T-cell (primary cell): ENCODE measurements at regions not wholly inside any gene's neighbourhood (a gene's known extent, or its start where the extent isn't known, plus 50 kb on each side); places are given as distances from the start of the nearest gene placed in this dataset.

ENCODE experiments used
- ATAC-seq, 4 experiments: fragments of 200-7000 bp in 3 of 4; fragments of 150-1000 bp in 1 of 4; cut with Tn5 transposase; replicated peaks in 1 of 4; 1 replicate in 3 of 4; 2 replicates in 1 of 4; pipeline ENCODE4 v1.10.0; 2021; ENCODE audit warnings: moderate library complexity in 3 of 4, mild to moderate bottlenecking in 2 of 4, moderate number of reproducible peaks in 1 of 4
- CTCF ChIA-PET, 2 donors: fragments of 300-600 bp; sonication (Branson Sonifier 250); formaldehyde crosslinking; loops; one replicate each; lab custom pipeline; 2022; ENCODE audit warnings: antibody characterized with exemption in 2 of 2; lab: Charles Lee
- POLR2A ChIA-PET, 2 donors: fragments of 300-600 bp; sonication (Branson Sonifier 250); formaldehyde crosslinking; loops; one replicate each; lab custom pipeline; 2022; ENCODE audit warnings: antibody characterized with exemption in 2 of 2; lab: Charles Lee
- DNase-seq, 35 experiments: peaks; one replicate each; pipeline versions ENCODE4 v3.0.0 to v3.0.0-alpha.2; 2013 to 2023
- H3K27ac ChIP-seq: one replicate; pipeline ENCODE4 v1.5.1; 2013; ENCODE audit warnings: low read length
- H3K27me3 ChIP-seq, 2 experiments: replicated peaks in 1 of 2; 1 replicate in 1 of 2; 2 replicates in 1 of 2; pipeline versions ENCODE4 v1.6.1 to v1.7.0; 2013; ENCODE audit warnings: low read length in 1 of 2, mixed read lengths in 1 of 2; ENCODE audit not compliant: control insufficient read depth in 2 of 2, insufficient read depth in 2 of 2; ENCODE audit errors: extremely low read depth in 1 of 2
- H3K36me3 ChIP-seq, 2 donors: 1 replicate in 1 of 2; 2 replicates in 1 of 2; pipeline versions ENCODE4 v1.6.1 to v1.7.0; 2013; ENCODE audit warnings: low read length in 1 of 2; ENCODE audit not compliant: control insufficient read depth in 2 of 2, insufficient read depth in 1 of 2; ENCODE audit errors: extremely low read depth in 1 of 2
- H3K4me1 ChIP-seq, 2 experiments: 1 replicate in 1 of 2; 2 replicates in 1 of 2; pipeline versions ENCODE4 v1.6.1 to v1.7.0; 2013; ENCODE audit warnings: low read length in 2 of 2, mixed read lengths in 1 of 2; ENCODE audit not compliant: insufficient read depth in 2 of 2, control insufficient read depth in 1 of 2; ENCODE audit errors: extremely low read depth in 1 of 2
- H3K4me3 ChIP-seq, 2 donors: 1 replicate in 1 of 2; 2 replicates in 1 of 2; pipeline versions ENCODE4 v1.5.1 to v1.7.0; 2013; ENCODE audit warnings: mild to moderate bottlenecking in 2 of 2, low read length in 1 of 2, moderate library complexity in 1 of 2; ENCODE audit not compliant: control insufficient read depth in 1 of 2; ENCODE audit errors: extremely low read depth in 1 of 2
- H3K9me3 ChIP-seq: 2 replicates; pipeline ENCODE4 v1.7.0; 2013
- H3K27ac Mint-ChIP-seq, 2 donors: one replicate each; pipeline ENCODE4 v1.8.0; 2020 to 2021; ENCODE audit warnings: mild to moderate bottlenecking in 2 of 2, mixed read lengths in 2 of 2
- H3K27me3 Mint-ChIP-seq, 2 donors: one replicate each; pipeline ENCODE4 v1.8.0; 2021 to 2022; ENCODE audit warnings: mixed read lengths in 2 of 2
- H3K36me3 Mint-ChIP-seq: one replicate; pipeline ENCODE4 v1.8.0; 2021; ENCODE audit warnings: mixed read lengths
- H3K4me1 Mint-ChIP-seq, 3 donors: one replicate each; pipeline ENCODE4 v1.8.0; 2020 to 2022; ENCODE audit warnings: mixed read lengths in 3 of 3, mild to moderate bottlenecking in 1 of 3
- H3K4me3 Mint-ChIP-seq, 3 donors: one replicate each; pipeline ENCODE4 v1.8.0; 2020 to 2022; ENCODE audit warnings: mild to moderate bottlenecking in 3 of 3, mixed read lengths in 3 of 3, moderate library complexity in 3 of 3
- H3K9me3 Mint-ChIP-seq, 3 donors: one replicate each; pipeline ENCODE4 v1.8.0; 2020 to 2022; ENCODE audit warnings: mixed read lengths in 3 of 3
- WGBS: methylation state at CpG from one replicate; pipeline ENCODE4 v1.1.5; 2013; ENCODE audit warnings: missing lambda C conversion rate; ENCODE audit not compliant: insufficient coverage; 5-methylcytosine and 5-hydroxymethylcytosine counted together

GRCh38 chr2:5364361-5364760, 327.8 kb upstream of the SOX11 start:
- H3K9me3 Mint-ChIP-seq = peaks cover 4 to 8% (median 5%) of the 10 kb centered on the region in 3 donors
- Histone ChIP-seq H3K36me3 (no peaks in the 10 kb centered on the region), H3K4me1 (no peaks in the 10 kb centered on the region), H3K27ac (no peak overlapping the region), H3K4me3 (no peak overlapping the region), H3K27me3 (no peaks in the 10 kb centered on the region), H3K9me3 (no peaks in the 10 kb centered on the region)
- DNase-seq = no peak
- H3K4me1 Mint-ChIP-seq = no peaks in the 10 kb centered on the region
- no peak for ATAC-seq
- peaks cover 0 to 3% of the 10 kb centered on the region in 2 donors for H3K27me3 Mint-ChIP-seq
- POLR2A ChIA-PET = no interaction called here
- WGBS = no CpG with 5 or more reads among the region's 4 CpGs
- H3K27ac Mint-ChIP-seq = no peak overlapping the region
- no peaks in the 10 kb centered on the region for H3K36me3 Mint-ChIP-seq
- CTCF ChIA-PET = no interaction called here
- H3K4me3 Mint-ChIP-seq = no peak overlapping the region

GRCh38 chr2:5365871-5366461, 326.2 kb upstream of the SOX11 start:
- Mint-ChIP-seq H3K4me3 (no peak overlapping the region), H3K27ac (no peak overlapping the region), H3K9me3 (peaks cover 4 to 8% (median 5%) of the 10 kb centered on the region in 3 donors), H3K36me3 (no peaks in the 10 kb centered on the region), H3K27me3 (peaks cover 0 to 3% of the 10 kb centered on the region in 2 donors), H3K4me1 (no peaks in the 10 kb centered on the region)
- no peaks in the 10 kb centered on the region for H3K9me3 ChIP-seq
- H3K4me3 ChIP-seq = no peak overlapping the region
- ChIA-PET POLR2A (no interaction called here), CTCF (no interaction called here)
- no peaks in the 10 kb centered on the region for H3K27me3 ChIP-seq
- no peaks in the 10 kb centered on the region for H3K36me3 ChIP-seq
- no peak for ATAC-seq
- no peak overlapping the region for H3K27ac ChIP-seq
- peak in 2 of 35 experiments; percentile 1 for DNase-seq
- WGBS = 0% methylated on average over 2 of the region's 20 CpGs
- no peaks in the 10 kb centered on the region for H3K4me1 ChIP-seq

- Histone ChIP-seq H3K27ac (no peak overlapping the region), H3K9me3 (no peaks in the 10 kb centered on the region), H3K27me3 (no peaks in the 10 kb centered on the region), H3K36me3 (no peaks in the 10 kb centered on the region), H3K4me1 (no peaks in the 10 kb centered on the region), H3K4me3 (no peak overlapping the region)
- Mint-ChIP-seq H3K27me3 (peaks cover 0 to 3% of the 10 kb centered on the region in 2 donors), H3K9me3 (peaks cover 4 to 8% (median 6%) of the 10 kb centered on the region in 3 donors), H3K36me3 (no peaks in the 10 kb centered on the region), H3K27ac (no peak overlapping the region), H3K4me1 (no peaks in the 10 kb centered on the region), H3K4me3 (no peak overlapping the region)
- DNase-seq (no peak), ATAC-seq (no peak)
- CTCF ChIA-PET = no interaction called here
- POLR2A ChIA-PET = no interaction called here
- WGBS = 100% methylated on average over 1 of the region's 6 CpGs
Observed at GRCh38 chr2:5367321-5367720, 324.9 kb upstream of the SOX11 start.

GRCh38 chr2:5368263-5368662, 323.9 kb upstream of the SOX11 start:
- DNase-seq (no peak), ATAC-seq (no peak)
- ChIA-PET CTCF (no interaction called here), POLR2A (no interaction called here)
- no peak overlapping the region for H3K4me3 Mint-ChIP-seq
- 77% methylated on average over 2 of the region's 7 CpGs for WGBS
- no peaks in the 10 kb centered on the region for H3K4me1 ChIP-seq
- no peaks in the 10 kb centered on the region for H3K36me3 ChIP-seq
- no peaks in the 10 kb centered on the region for H3K9me3 ChIP-seq
- no peak overlapping the region for H3K27ac Mint-ChIP-seq
- peaks cover 4 to 8% (median 4%) of the 10 kb centered on the region in 3 donors for H3K9me3 Mint-ChIP-seq
- H3K4me1 Mint-ChIP-seq = no peaks in the 10 kb centered on the region
- H3K27ac ChIP-seq = no peak overlapping the region
- peaks cover 0 to 3% of the 10 kb centered on the region in 2 donors for H3K27me3 Mint-ChIP-seq
- H3K36me3 Mint-ChIP-seq = no peaks in the 10 kb centered on the region
- H3K27me3 ChIP-seq = no peaks in the 10 kb centered on the region
- no peak overlapping the region for H3K4me3 ChIP-seq

- no peaks in the 10 kb centered on the region for H3K4me1 Mint-ChIP-seq
- no CpG with 5 or more reads among the region's 7 CpGs for WGBS
- POLR2A ChIA-PET = no interaction called here
Observed at GRCh38 chr2:5369510-5369909, 322.7 kb upstream of the SOX11 start.

GRCh38 chr2:5370158-5370557, 322.0 kb upstream of the SOX11 start:
- ChIA-PET CTCF (no interaction called here), POLR2A (no interaction called here)
- H3K4me3 ChIP-seq = no peak overlapping the region
- H3K27me3 ChIP-seq = no peaks in the 10 kb centered on the region
- Mint-ChIP-seq H3K4me1 (no peaks in the 10 kb centered on the region), H3K4me3 (no peak overlapping the region), H3K36me3 (no peaks in the 10 kb centered on the region), H3K9me3 (peaks cover 3 to 8% (median 4%) of the 10 kb centered on the region in 3 donors), H3K27me3 (peaks cover 3% of the 10 kb centered on the region in 2 donors), H3K27ac (no peak overlapping the region)
- no peak for ATAC-seq
- WGBS = 100% methylated on average over 1 of the region's 5 CpGs
- no peaks in the 10 kb centered on the region for H3K4me1 ChIP-seq
- no peak for DNase-seq
- no peaks in the 10 kb centered on the region for H3K9me3 ChIP-seq
- H3K36me3 ChIP-seq = no peaks in the 10 kb centered on the region
- no peak overlapping the region for H3K27ac ChIP-seq

More at GRCh38 chr2:5369510-5369909, 322.7 kb upstream of the SOX11 start:
- no peak for DNase-seq
- Mint-ChIP-seq H3K27ac (no peak overlapping the region), H3K9me3 (peaks cover 3 to 8% (median 4%) of the 10 kb centered on the region in 3 donors), H3K36me3 (no peaks in the 10 kb centered on the region), H3K4me3 (no peak overlapping the region), H3K27me3 (peaks cover 3% of the 10 kb centered on the region in 2 donors)
- Histone ChIP-seq H3K4me3 (no peak overlapping the region), H3K27me3 (no peaks in the 10 kb centered on the region), H3K36me3 (no peaks in the 10 kb centered on the region), H3K9me3 (no peaks in the 10 kb centered on the region), H3K4me1 (no peaks in the 10 kb centered on the region), H3K27ac (no peak overlapping the region)
- no peak for ATAC-seq
- CTCF ChIA-PET = no interaction called here

- H3K9me3 Mint-ChIP-seq = peaks cover 0 to 3% (median 3%) of the 10 kb centered on the region in 3 donors
- peaks cover 1 to 3% of the 10 kb centered on the region in 2 donors for H3K27me3 Mint-ChIP-seq
- no peaks in the 10 kb centered on the region for H3K9me3 ChIP-seq
- ATAC-seq (no peak), DNase-seq (no peak)
- CTCF ChIA-PET = no interaction called here
- H3K27me3 ChIP-seq = no peaks in the 10 kb centered on the region
- no peaks in the 10 kb centered on the region for H3K4me1 Mint-ChIP-seq
- no peak overlapping the region for H3K4me3 ChIP-seq
- POLR2A ChIA-PET = no interaction called here
- WGBS = no CpG with 5 or more reads among the region's 6 CpGs
- no peak overlapping the region for H3K27ac Mint-ChIP-seq
- no peak overlapping the region for H3K4me3 Mint-ChIP-seq
- H3K27ac ChIP-seq = no peak overlapping the region
- H3K36me3 Mint-ChIP-seq = no peaks in the 10 kb centered on the region
- no peaks in the 10 kb centered on the region for H3K36me3 ChIP-seq
- H3K4me1 ChIP-seq = no peaks in the 10 kb centered on the region
Observed at GRCh38 chr2:5372141-5372540, 320.0 kb upstream of the SOX11 start.
